Vagina (tissue), 2 donors: ENCODE measurements at regions not wholly inside any gene's neighbourhood (a gene's known extent, or its start where the extent isn't known, plus 50 kb on each side); places are given as distances from the start of the nearest gene placed in this dataset.

Source experiments
- POLR2A ChIP-seq, 2 donors: fragments of 450-650 bp; IDR thresholded peaks; one replicate each; pipeline ENCODE4 v1.6.1; 2017; ENCODE audit warnings: antibody characterized with exemption in 2 of 2, mild to moderate bottlenecking in 2 of 2, moderate library complexity in 2 of 2
- TF ChIP-seq, protein P1 (sequence below), 3 experiments: fragments of 450-650 bp in 2 of 3; fragments of 200-600 bp in 1 of 3; sonication (generic) in 1 of 3; IDR thresholded peaks; one replicate each; pipeline ENCODE4 v1.5.1; 2017 to 2019; ENCODE audit warnings: antibody characterized with exemption in 3 of 3, mild to moderate bottlenecking in 2 of 3, moderate library complexity in 2 of 3

DNA sequence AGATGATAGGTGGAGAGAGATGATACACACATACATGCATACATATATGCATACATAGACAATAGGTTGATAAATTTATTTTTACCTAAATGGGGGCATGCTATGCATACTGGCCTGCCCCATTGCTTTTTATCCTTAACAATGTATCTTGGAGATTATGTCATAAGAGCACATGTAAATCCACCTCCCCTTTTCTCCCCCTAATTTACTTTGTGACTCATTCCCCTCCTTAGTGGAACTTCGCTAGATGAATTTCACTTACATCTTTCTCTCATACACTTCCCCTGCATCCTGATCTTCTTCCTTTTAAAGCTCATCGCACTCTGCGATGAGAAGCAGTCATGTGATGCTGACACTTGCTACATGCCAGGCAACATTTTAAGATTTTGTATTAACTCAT is 223.6 kb downstream of the C1D start:
- TF ChIP-seq, protein P1, sequence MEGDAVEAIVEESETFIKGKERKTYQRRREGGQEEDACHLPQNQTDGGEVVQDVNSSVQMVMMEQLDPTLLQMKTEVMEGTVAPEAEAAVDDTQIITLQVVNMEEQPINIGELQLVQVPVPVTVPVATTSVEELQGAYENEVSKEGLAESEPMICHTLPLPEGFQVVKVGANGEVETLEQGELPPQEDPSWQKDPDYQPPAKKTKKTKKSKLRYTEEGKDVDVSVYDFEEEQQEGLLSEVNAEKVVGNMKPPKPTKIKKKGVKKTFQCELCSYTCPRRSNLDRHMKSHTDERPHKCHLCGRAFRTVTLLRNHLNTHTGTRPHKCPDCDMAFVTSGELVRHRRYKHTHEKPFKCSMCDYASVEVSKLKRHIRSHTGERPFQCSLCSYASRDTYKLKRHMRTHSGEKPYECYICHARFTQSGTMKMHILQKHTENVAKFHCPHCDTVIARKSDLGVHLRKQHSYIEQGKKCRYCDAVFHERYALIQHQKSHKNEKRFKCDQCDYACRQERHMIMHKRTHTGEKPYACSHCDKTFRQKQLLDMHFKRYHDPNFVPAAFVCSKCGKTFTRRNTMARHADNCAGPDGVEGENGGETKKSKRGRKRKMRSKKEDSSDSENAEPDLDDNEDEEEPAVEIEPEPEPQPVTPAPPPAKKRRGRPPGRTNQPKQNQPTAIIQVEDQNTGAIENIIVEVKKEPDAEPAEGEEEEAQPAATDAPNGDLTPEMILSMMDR (IDR thresholded peaks at IDR 0.05): no peak
- TF ChIP-seq POLR2A (IDR thresholded peaks at IDR 0.05): no peak
